GM19455 (cell line): ENCODE measurements at regions not wholly inside any gene's neighbourhood (a gene's known extent, or its start where the extent isn't known, plus 50 kb on each side); places are given as distances from the start of the nearest gene placed in this dataset.
A peak's percentile ranks its signal among the peaks of the same experiment; 100 is the strongest.
"Not testable (repeated sequence)": the region's sequence is repeated elsewhere in the genome, so short reads cannot be mapped to it uniquely, and the experiment has no call there.

Source experiments
- ATAC-seq: cut with Tn5 transposase; IDR thresholded peaks from one replicate; pipeline ENCODE4 v1.9.1; 2021; ENCODE audit not compliant: unreplicated experiment

GRCh38 chr5:14993459-14994133 lies 122.0 kb upstream of the ANKH start:
- not testable (repeated sequence) for ATAC-seq

- peak; percentile 87 for ATAC-seq
Observed at GRCh38 chr5:14992751-14993458, 121.3 kb upstream of the ANKH start.

GRCh38 chr5:14988223-14988622 lies 116.6 kb upstream of the ANKH start:
- ATAC-seq: no peak

GRCh38 chr5:14986413-14986812 lies 114.8 kb upstream of the ANKH start:
- ATAC-seq: no peak

- no peak for ATAC-seq
Observed at GRCh38 chr5:14983666-14984441, 112.3 kb upstream of the ANKH start.

GRCh38 chr5:14980698-14981097 lies 109.1 kb upstream of the ANKH start:
- no peak for ATAC-seq

- ATAC-seq: no peak
Observed at GRCh38 chr5:14977058-14977685, 105.6 kb upstream of the ANKH start.

GRCh38 chr5:14976486-14976885 lies 104.9 kb upstream of the ANKH start:
- ATAC-seq: no peak

GRCh38 chr5:14971873-14972272 lies 100.3 kb upstream of the ANKH start:
- ATAC-seq: no peak

GRCh38 chr5:14968796-14969195 lies 97.2 kb upstream of the ANKH start:
- no peak for ATAC-seq

GRCh38 chr5:14967166-14967565 lies 95.6 kb upstream of the ANKH start:
- no peak for ATAC-seq

GRCh38 chr5:14965815-14966214 lies 94.2 kb upstream of the ANKH start:
- no peak for ATAC-seq

- ATAC-seq: no peak
Observed at GRCh38 chr5:14962604-14963003, 91.0 kb upstream of the ANKH start.

GRCh38 chr5:14960120-14960462 lies 88.5 kb upstream of the ANKH start:
- no peak for ATAC-seq

- no peak for ATAC-seq
Observed at GRCh38 chr5:14959399-14960119, 88.0 kb upstream of the ANKH start.

- no peak for ATAC-seq
Observed at GRCh38 chr5:14958188-14958587, 86.6 kb upstream of the ANKH start.

- no peak for ATAC-seq
Observed at GRCh38 chr5:14956423-14957046, 85.0 kb upstream of the ANKH start.

GRCh38 chr5:14954616-14955343 lies 83.2 kb upstream of the ANKH start:
- no peak for ATAC-seq

GRCh38 chr5:14954216-14954615 lies 82.6 kb upstream of the ANKH start:
- ATAC-seq: no peak

GRCh38 chr5:14953075-14953607 lies 81.6 kb upstream of the ANKH start:
- ATAC-seq: no peak
